GM12801 (cell line): ENCODE measurements at regions not wholly inside any gene's neighbourhood (a gene's known extent, or its start where the extent isn't known, plus 50 kb on each side); places are given as distances from the start of the nearest gene placed in this dataset.

Experiments used
- TF ChIP-seq, protein P1 (sequence below): IDR thresholded peaks from one replicate; pipeline ENCODE4 v1.5.1; 2011; ENCODE audit warnings: control low read depth; ENCODE audit not compliant: insufficient read length; ENCODE audit errors: extremely low read depth

DNA sequence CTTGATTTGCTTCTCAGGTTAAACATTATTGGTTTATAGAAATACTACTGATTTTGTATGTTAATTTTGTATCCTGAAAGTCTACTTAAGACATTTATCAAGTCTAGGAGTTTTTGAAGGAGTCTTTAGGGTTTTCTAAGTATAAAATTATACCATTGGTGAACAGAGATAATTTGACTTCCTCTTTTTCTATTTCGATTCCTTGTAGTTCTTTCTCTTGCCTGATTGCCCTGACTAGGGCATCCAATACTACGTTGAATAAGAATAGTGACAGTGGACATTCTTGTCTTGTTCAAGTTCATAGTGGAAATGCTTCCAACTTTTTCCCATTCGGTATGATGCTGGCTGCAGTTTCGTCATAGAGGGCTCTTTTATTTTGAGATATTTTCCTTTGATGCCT, 807.5 kb upstream of the SLC10A2 start:
- TF ChIP-seq, protein P1, sequence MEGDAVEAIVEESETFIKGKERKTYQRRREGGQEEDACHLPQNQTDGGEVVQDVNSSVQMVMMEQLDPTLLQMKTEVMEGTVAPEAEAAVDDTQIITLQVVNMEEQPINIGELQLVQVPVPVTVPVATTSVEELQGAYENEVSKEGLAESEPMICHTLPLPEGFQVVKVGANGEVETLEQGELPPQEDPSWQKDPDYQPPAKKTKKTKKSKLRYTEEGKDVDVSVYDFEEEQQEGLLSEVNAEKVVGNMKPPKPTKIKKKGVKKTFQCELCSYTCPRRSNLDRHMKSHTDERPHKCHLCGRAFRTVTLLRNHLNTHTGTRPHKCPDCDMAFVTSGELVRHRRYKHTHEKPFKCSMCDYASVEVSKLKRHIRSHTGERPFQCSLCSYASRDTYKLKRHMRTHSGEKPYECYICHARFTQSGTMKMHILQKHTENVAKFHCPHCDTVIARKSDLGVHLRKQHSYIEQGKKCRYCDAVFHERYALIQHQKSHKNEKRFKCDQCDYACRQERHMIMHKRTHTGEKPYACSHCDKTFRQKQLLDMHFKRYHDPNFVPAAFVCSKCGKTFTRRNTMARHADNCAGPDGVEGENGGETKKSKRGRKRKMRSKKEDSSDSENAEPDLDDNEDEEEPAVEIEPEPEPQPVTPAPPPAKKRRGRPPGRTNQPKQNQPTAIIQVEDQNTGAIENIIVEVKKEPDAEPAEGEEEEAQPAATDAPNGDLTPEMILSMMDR = no peak

DNA sequence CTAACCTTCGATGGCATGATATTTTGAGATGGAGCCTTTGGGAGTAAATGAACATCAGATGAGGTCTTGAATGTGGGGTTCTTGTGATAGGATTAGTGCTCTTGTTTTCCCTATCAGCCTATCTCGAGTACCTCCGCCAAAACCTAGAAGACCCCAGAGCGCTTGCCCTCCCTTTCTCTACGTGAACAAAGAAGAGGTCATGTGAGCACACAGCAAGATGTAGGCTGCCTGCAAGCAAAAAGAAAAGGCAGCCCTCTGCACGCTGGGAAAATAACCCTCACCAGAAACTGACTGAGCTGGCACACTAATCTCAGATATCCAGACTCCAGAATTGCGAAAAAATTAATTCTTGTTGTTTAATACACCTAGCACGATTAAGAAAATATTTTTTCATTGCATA, 799.8 kb upstream of the SLC10A2 start:
- TF ChIP-seq, protein P1 = no peak

DNA sequence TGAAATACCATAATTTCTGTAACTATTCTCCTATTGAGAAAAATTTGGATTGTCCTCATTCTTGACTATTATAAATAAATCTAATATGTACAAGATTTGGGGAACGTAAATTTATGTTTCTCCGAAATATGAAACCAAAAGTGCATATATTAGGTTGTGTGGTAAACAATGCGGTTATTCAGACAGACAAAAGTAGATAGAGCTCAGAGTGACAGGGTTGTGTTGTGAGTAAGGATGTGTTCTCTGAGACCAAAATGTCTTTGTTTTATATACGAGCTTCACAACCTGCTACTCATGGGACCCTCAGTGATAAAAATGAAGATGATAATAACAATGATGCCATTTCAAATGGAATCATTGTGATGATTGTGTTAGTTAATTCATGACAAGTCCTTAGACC, 796.3 kb upstream of the SLC10A2 start:
- TF ChIP-seq, protein P1 = no peak

DNA sequence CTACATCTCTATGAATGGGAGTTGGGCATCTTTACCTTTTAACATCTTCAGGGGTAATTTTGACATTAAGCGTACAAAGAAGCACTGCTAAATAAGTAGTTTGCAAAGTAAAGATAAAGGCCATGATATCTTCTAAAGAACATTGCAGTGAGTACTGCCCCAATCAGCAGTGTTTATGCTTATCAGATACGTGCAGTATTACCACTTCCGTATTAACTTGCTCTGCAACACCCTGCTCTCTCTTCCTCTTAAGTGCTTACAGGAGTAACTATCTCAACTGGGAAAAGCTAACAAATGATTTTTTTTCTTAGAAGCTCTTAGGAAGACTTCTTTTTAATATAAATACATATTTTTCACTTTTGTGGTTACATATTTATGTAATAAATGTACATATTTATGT, 793.7 kb upstream of the SLC10A2 start:
- TF ChIP-seq, protein P1 = no peak

DNA sequence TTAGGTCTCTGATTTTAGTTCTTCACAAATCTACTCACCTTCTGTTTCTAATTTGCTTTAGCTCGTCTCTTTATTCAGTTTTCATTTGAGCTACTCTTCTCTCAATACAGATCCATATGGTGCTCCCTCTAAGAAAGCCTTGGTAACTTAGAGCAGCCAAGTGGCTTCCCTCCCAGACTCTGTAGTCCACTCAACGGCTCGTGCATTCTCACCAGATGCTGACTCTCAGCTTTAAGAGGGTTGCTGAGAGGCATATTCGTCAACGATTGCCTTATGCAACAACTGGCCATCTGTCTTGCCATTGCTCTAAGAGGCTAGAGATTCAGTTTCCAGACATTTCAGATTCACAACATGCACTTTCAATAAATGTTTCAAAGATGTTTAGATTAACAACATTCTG, 785.8 kb upstream of the SLC10A2 start:
- TF ChIP-seq, protein P1 = no peak

DNA sequence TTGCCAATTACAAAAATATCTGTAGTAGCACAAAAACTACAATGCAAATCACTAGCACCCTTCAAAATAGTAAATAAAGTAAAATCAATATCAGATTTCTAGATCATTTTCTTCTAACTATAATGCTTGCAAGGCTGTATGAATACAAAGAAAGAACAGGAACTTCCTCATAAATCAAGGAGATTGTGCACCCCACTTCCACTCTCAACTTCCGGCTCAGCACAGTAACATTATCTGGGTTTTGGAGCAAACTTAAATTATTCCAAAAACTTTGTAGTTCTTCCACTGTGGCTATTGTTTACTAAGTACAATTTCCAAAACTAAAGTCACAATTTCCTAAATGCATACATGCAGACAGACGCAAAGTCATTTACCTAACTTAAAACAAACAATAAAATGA, 778.3 kb upstream of the SLC10A2 start:
- TF ChIP-seq, protein P1 = no peak

DNA sequence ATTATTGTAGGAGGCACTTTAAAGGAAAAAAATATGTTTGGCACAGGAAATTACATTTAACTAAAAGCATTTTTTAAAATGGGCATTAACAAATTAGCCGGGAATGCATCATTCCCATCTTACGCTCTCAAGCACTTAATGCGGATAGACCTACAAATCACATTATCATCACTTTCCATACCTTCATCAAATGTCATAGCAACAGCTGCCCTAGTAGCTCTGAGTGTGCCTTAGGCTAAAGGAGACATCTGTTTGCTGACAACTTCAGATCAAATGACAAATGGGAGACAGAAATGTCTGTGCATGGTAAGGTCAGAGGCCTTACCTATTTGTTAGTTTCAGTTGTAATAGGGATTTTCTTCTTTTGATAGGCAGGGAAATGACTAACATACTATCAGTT, 773.2 kb upstream of the SLC10A2 start:
- TF ChIP-seq, protein P1 = no peak

DNA sequence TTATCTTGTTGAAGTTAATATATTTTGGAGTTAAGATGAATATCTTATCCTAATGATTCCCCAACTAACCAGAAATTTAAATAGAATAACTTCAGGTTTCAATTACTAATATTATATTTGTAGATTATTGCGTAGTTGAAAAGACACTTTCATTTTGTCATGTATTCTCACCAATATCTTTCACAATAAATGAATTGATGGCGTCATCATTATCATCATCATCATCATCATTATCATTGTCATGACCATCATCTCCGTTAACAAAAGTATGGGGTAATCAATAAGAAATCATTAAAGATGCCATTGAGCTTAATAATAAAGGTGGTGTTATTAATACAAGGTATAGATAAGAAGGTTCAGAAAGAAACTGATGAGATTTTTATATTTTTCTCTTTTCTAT, 768.8 kb upstream of the SLC10A2 start:
- TF ChIP-seq, protein P1 = no peak
